ENCODE measurements at regions not wholly inside any gene's neighbourhood (a gene's known extent, or its start where the extent isn't known, plus 50 kb on each side); places are given as distances from the start of the nearest gene placed in this dataset.
"Not testable (repeated sequence)": the region's sequence is repeated elsewhere in the genome, so short reads cannot be mapped to it uniquely, and the experiment has no call there.

DNA sequence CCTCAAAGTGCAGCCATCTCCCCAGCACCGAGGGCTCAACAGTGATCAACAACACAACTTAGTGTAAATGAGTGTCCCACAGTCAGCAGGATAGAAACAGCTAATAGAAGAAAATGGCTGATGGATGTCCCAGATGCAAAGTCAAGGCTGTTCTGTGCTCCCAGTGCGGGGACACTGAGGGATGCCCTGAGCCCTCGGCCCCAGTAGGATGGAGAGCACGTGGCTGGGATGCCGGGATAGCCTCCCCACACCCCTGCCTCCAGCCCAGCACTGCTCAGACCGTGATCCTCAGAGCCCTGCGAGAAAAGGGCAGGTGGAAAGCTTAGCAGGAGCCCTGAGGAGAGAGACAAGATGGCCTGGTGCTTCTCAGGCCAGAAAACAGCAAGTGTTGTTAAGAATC is 243.9 kb upstream of the TCERG1L start:
- H3K4me1 ChIP-seq = no peaks in the 10 kb centered on the region
- no peak for DNase-seq
- H3K36me3 ChIP-seq (ENCODE audit: low read depth, missing control alignments) = no peaks in the 10 kb centered on the region
- H3K27ac ChIP-seq = no peak overlapping the region
- no peaks in the 10 kb centered on the region for H3K9me3 ChIP-seq
- H3K4me3 ChIP-seq = no peak overlapping the region
- WGBS, 2 donors = 79 to 95% methylated on average over 2 to 7 of the region's 7 CpGs
- TF ChIP-seq, protein P1, sequence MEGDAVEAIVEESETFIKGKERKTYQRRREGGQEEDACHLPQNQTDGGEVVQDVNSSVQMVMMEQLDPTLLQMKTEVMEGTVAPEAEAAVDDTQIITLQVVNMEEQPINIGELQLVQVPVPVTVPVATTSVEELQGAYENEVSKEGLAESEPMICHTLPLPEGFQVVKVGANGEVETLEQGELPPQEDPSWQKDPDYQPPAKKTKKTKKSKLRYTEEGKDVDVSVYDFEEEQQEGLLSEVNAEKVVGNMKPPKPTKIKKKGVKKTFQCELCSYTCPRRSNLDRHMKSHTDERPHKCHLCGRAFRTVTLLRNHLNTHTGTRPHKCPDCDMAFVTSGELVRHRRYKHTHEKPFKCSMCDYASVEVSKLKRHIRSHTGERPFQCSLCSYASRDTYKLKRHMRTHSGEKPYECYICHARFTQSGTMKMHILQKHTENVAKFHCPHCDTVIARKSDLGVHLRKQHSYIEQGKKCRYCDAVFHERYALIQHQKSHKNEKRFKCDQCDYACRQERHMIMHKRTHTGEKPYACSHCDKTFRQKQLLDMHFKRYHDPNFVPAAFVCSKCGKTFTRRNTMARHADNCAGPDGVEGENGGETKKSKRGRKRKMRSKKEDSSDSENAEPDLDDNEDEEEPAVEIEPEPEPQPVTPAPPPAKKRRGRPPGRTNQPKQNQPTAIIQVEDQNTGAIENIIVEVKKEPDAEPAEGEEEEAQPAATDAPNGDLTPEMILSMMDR (IDR thresholded peaks at IDR 0.05) = no peak
- no peak for TF ChIP-seq POLR2A (IDR thresholded peaks at IDR 0.05)
- no peaks in the 10 kb centered on the region for H3K27me3 ChIP-seq
- intact Hi-C loops (cut with DNase I; ENCODE audit: low total_unique reads) = no loop called here

DNA sequence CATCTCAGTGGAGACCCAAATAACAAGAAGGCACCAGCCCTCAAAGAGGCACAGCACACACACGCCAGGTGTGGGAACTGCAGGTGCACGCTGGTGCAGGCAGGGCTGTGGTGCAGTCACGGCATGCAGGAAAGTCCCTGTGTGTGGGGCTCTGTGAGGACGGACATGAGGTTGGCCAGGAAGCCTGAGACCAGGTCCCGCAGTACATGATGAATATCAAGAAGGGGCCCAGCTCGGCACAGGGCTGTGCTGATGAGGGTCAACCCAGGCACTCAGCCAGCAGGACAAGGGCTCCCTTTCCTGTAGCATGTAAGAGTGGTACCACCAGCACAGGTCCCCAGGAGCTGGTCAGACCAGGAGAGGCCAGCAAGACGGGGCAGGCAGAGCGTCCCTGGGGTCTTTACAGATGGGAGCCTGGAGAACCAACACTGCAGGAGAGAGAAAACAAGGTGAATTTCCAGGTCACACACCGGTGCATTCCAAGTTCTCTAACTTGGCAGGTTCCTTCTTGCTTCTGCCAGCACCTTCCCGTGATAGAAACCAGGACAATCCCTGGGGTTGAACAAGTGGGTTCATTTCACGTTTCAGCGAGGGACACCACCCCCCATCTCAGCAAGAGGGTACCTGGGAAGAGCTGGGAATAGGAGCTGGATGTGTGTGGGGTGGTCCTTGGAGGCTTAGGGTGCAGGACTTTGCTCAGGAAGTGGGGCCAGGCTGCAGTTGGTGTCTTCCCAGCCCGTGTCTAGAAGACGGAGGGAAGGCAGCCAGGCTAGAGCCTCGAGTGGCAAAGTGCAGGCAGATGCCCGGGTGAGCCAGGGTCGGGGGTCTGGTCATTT is 244.8 kb upstream of the TCERG1L start:
- DNase-seq = no peak
- H3K27ac ChIP-seq = no peak overlapping the region
- no peaks in the 10 kb centered on the region for H3K4me1 ChIP-seq
- intact Hi-C loops (cut with DNase I; ENCODE audit: low total_unique reads) = no loop called here
- no peak overlapping the region for H3K4me3 ChIP-seq
- no peaks in the 10 kb centered on the region for H3K9me3 ChIP-seq
- H3K27me3 ChIP-seq = no peaks in the 10 kb centered on the region
- no peaks in the 10 kb centered on the region for H3K36me3 ChIP-seq (ENCODE audit: low read depth, missing control alignments)
- TF ChIP-seq POLR2A (IDR thresholded peaks at IDR 0.05) = no peak
- TF ChIP-seq, protein P1 (IDR thresholded peaks at IDR 0.05) = no peak
- WGBS, 2 donors = 74 to 81% methylated on average over 14 to 17 of the region's 17 CpGs

DNA sequence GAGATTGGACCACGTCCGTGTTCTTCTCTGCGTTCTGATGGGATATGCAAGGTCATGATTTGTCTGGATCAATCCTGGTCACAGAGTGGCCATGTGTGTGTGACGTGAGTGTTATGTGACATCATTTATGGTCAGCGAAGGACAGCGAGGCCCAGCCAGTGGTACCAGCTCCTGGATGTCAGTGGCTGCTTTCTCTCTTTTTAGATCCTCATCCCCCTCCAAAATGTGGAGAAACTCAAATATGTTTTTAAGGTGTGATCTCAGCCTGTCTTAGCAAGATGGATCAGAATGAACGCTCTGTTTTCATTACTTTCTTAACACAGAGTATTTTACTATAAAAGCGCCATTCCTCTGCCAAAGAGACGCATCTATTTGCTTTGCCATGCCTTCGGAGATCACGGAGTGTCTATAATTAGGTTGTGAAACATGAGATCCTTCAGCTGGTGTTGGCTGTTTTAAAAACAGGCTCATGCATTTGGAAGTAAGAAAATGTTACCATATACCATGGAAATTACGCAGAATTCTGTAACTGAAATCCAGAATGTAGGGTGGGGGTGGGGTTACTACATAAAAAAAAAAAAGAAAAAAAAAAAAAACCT is 245.5 kb upstream of the TCERG1L start:
- Histone ChIP-seq H3K4me1 (no peaks in the 10 kb centered on the region), H3K4me3 (no peak overlapping the region), H3K9me3 (no peaks in the 10 kb centered on the region), H3K27ac (no peak overlapping the region), H3K36me3 (ENCODE audit: low read depth, missing control alignments) (no peaks in the 10 kb centered on the region), H3K27me3 (no peaks in the 10 kb centered on the region)
- intact Hi-C loops (cut with DNase I; ENCODE audit: low total_unique reads) = no loop called here
- TF ChIP-seq, protein P1 (IDR thresholded peaks at IDR 0.05) = no peak
- TF ChIP-seq POLR2A (IDR thresholded peaks at IDR 0.05) = no peak
- WGBS, 2 donors = 86 to 87% methylated on average over 12 of the region's 12 CpGs
- DNase-seq = no peak

DNA sequence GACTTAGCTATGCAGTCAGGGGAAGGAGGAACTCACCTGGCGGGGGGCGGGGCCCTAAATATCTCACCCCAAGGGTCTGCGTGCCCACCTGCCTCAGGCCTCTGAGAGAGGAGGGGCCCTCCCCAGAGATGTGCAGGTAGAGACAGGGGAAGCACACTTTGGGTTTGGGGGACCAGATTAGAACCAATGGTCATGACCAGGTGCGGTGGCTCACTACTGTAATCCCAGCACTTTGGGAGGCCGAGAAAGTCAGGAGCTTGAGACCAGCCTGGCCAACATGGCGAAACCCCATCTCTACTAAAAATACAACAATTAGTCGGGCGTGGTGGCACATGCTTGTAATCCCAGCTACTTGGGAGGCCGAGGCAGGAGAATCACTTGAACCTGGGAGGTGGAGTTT is 246.4 kb upstream of the TCERG1L start:
- H3K9me3 ChIP-seq; H3K27ac ChIP-seq; H3K27me3 ChIP-seq; DNase-seq; H3K4me3 ChIP-seq; H3K4me1 ChIP-seq; intact Hi-C loops (cut with DNase I; ENCODE audit: low total_unique reads); H3K36me3 ChIP-seq (ENCODE audit: low read depth, missing control alignments): not testable (repeated sequence)
- WGBS, 2 donors = 78 to 81% methylated on average over 9 of the region's 9 CpGs

DNA sequence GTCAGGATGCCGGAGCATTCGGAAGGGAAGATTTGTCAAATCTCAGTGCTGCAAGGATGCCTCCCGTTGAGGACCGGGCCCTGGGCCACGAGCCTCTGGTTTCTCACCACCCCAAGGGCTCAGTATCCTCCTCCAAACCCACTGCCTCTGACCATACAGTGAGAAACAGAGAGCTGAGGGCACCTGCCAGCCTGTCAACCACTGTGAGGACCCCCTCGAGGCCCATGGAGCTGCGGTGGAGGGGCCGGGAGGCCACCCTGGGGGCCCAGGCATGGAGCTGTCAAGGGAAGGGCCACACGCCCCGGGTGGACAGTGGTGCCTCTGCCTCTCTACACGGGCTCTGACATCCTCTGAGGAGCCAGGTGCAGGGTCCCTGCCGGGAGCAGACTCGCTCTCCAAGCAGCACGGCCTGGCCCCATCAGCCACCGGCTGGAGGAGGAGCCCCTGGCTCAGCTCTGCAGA is 248.0 kb upstream of the TCERG1L start:
- Histone ChIP-seq H3K36me3 (ENCODE audit: low read depth, missing control alignments) (no peaks in the 10 kb centered on the region), H3K27me3 (no peaks in the 10 kb centered on the region), H3K4me1 (no peaks in the 10 kb centered on the region), H3K4me3 (no peak overlapping the region), H3K9me3 (no peaks in the 10 kb centered on the region), H3K27ac (no peak overlapping the region)
- TF ChIP-seq POLR2A (IDR thresholded peaks at IDR 0.05) = no peak
- TF ChIP-seq, protein P1 (IDR thresholded peaks at IDR 0.05) = no peak
- 77 to 96% methylated on average over 5 to 15 of the region's 15 CpGs for WGBS, 2 donors
- intact Hi-C loops (cut with DNase I; ENCODE audit: low total_unique reads) = no loop called here
- DNase-seq = no peak

All from testis (tissue), 2 donors.